ENCODE measurements at regions not wholly inside any gene's neighbourhood (a gene's known extent, or its start where the extent isn't known, plus 50 kb on each side); places are given as distances from the start of the nearest gene placed in this dataset.

DNA sequence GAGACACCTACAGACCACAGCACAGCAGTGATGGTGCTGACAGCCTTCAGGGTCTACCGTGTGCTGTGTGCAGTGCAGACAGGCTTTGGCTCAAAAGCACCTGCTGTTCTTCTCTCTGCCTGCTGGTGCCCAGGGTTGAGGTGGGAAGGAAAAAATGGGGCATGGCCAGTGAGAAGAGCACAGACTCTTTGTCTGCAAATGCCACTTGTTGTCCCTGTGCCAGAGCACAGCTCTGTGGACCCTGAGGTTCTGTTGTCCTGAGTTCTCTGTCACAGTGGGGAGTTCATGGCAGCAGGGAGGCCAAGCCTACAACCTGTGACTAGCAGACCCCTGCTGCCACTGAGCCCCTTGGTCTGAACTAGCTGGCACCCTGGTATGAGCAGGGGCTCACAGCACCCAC is 376.7 kb downstream of the GLRX3 start:
- TF ChIP-seq, protein P1, sequence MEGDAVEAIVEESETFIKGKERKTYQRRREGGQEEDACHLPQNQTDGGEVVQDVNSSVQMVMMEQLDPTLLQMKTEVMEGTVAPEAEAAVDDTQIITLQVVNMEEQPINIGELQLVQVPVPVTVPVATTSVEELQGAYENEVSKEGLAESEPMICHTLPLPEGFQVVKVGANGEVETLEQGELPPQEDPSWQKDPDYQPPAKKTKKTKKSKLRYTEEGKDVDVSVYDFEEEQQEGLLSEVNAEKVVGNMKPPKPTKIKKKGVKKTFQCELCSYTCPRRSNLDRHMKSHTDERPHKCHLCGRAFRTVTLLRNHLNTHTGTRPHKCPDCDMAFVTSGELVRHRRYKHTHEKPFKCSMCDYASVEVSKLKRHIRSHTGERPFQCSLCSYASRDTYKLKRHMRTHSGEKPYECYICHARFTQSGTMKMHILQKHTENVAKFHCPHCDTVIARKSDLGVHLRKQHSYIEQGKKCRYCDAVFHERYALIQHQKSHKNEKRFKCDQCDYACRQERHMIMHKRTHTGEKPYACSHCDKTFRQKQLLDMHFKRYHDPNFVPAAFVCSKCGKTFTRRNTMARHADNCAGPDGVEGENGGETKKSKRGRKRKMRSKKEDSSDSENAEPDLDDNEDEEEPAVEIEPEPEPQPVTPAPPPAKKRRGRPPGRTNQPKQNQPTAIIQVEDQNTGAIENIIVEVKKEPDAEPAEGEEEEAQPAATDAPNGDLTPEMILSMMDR (IDR thresholded peaks at IDR 0.05): no peak
- TF ChIP-seq EP300 (IDR thresholded peaks at IDR 0.05) (no peak), POLR2A (IDR thresholded peaks at IDR 0.05) (no peak)
